Endodermal cell (in vitro differentiated cells): ENCODE measurements at regions not wholly inside any gene's neighbourhood (a gene's known extent, or its start where the extent isn't known, plus 50 kb on each side); places are given as distances from the start of the nearest gene placed in this dataset.

ENCODE experiments used
- DNase-seq: peaks from one replicate; pipeline ENCODE4 v3.0.0-alpha.2; 2017
- H3K27ac ChIP-seq: 2 replicates; pipeline ENCODE4 v1.5.1; 2013; ENCODE audit warnings: mild to moderate bottlenecking, low read depth, low read length, moderate library complexity
- H3K27me3 ChIP-seq: 2 replicates; pipeline ENCODE4 v1.6.1; 2013; ENCODE audit warnings: mild to moderate bottlenecking, low read length, moderate library complexity; ENCODE audit not compliant: insufficient read depth, control insufficient read depth, poor library complexity, severe bottlenecking
- H3K36me3 ChIP-seq: 2 replicates; pipeline ENCODE4 v1.7.0; 2013; ENCODE audit warnings: mild to moderate bottlenecking, low read length, moderate library complexity; ENCODE audit not compliant: control insufficient read depth, insufficient read depth
- H3K4me1 ChIP-seq: one replicate; pipeline ENCODE4 v1.7.0; 2013; ENCODE audit warnings: low read length; ENCODE audit not compliant: control insufficient read depth, insufficient read depth
- H3K4me3 ChIP-seq: 2 replicates; pipeline ENCODE4 v1.5.1; 2013; ENCODE audit warnings: mild to moderate bottlenecking, low read length, moderate library complexity
- H3K9ac ChIP-seq: 2 replicates; pipeline ENCODE4 v1.6.1; 2013; ENCODE audit warnings: mild to moderate bottlenecking, low read length, moderate library complexity; ENCODE audit not compliant: poor library complexity, severe bottlenecking; ENCODE audit errors: extremely low read depth
- H3K9me3 ChIP-seq: 2 replicates; pipeline ENCODE4 v1.6.1; 2013; ENCODE audit warnings: mild to moderate bottlenecking, low read length, moderate library complexity; ENCODE audit not compliant: control insufficient read depth
- H3K27ac Mint-ChIP-seq: 2 replicates; pipeline ENCODE4 v1.8.0; 2020; ENCODE audit warnings: mixed read lengths
- H3K27me3 Mint-ChIP-seq: 2 replicates; pipeline ENCODE4 v1.8.0; 2021; ENCODE audit warnings: mild to moderate bottlenecking, mixed read lengths; ENCODE audit not compliant: insufficient read depth
- H3K36me3 Mint-ChIP-seq: 2 replicates; pipeline ENCODE4 v1.8.0; 2020; ENCODE audit warnings: low read depth, mixed read lengths
- H3K4me1 Mint-ChIP-seq: 2 replicates; pipeline ENCODE4 v1.8.0; 2020; ENCODE audit warnings: mixed read lengths
- H3K4me3 Mint-ChIP-seq: 2 replicates; pipeline ENCODE4 v1.8.0; 2020; ENCODE audit warnings: mild to moderate bottlenecking, moderate library complexity, mixed read lengths
- H3K9me3 Mint-ChIP-seq: 2 replicates; pipeline ENCODE4 v1.8.0; 2020; ENCODE audit warnings: mild to moderate bottlenecking, mixed read lengths
- WGBS, 2 experiments: methylation state at CpG; one replicate each; pipeline versions ENCODE4 v1.1.5 to v1.1.7; 2013; ENCODE audit warnings: missing lambda C conversion rate in 2 of 2, mixed read lengths in 1 of 2; ENCODE audit not compliant: insufficient coverage in 1 of 2, insufficient read length in 1 of 2; 5-methylcytosine and 5-hydroxymethylcytosine counted together
- TF ChIP-seq, protein P1 (sequence below): fragments of 200-600 bp; sonication (generic); conservative IDR thresholded peaks from 2 replicates; pipeline ENCODE4 v1.5.0; 2021; ENCODE audit warnings: antibody characterized with exemption, mild to moderate bottlenecking

DNA sequence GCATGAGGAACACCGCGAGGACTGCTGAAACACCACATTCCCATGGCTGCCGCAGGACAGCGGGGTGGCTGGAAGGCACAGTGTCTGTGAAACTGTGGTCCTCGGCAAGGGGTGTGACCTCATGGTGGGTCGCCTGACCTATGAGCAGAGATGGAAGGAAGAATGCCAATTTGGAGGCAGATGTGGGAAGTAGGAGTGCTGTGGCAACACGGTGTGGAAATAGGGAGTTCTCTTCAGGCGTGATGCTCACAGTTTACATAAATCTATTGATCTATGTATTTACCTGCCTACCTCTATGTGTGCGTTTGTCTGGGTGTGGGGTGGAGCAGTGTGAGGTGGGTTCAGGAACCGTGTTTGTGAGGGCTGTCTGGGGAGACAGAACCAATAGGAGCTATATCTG is 62.3 kb upstream of the LSM6 start:
- Mint-ChIP-seq H3K36me3 (no peaks in the 10 kb centered on the region), H3K4me1 (no peaks in the 10 kb centered on the region), H3K27ac (no peak overlapping the region), H3K27me3 (peaks cover 2% of the 10 kb centered on the region), H3K9me3 (no peaks in the 10 kb centered on the region), H3K4me3 (no peak overlapping the region)
- no peaks in the 10 kb centered on the region for H3K9me3 ChIP-seq
- 90 to 100% methylated on average over 3 to 10 of the region's 10 CpGs for WGBS, 2 experiments
- no peak overlapping the region for H3K9ac ChIP-seq
- no peaks in the 10 kb centered on the region for H3K4me1 ChIP-seq
- H3K36me3 ChIP-seq, result no peaks in the 10 kb centered on the region
- no peaks in the 10 kb centered on the region for H3K27me3 ChIP-seq
- H3K4me3 ChIP-seq, result no peak overlapping the region
- no peak overlapping the region for H3K27ac ChIP-seq
- no peak for DNase-seq
- TF ChIP-seq, protein P1, sequence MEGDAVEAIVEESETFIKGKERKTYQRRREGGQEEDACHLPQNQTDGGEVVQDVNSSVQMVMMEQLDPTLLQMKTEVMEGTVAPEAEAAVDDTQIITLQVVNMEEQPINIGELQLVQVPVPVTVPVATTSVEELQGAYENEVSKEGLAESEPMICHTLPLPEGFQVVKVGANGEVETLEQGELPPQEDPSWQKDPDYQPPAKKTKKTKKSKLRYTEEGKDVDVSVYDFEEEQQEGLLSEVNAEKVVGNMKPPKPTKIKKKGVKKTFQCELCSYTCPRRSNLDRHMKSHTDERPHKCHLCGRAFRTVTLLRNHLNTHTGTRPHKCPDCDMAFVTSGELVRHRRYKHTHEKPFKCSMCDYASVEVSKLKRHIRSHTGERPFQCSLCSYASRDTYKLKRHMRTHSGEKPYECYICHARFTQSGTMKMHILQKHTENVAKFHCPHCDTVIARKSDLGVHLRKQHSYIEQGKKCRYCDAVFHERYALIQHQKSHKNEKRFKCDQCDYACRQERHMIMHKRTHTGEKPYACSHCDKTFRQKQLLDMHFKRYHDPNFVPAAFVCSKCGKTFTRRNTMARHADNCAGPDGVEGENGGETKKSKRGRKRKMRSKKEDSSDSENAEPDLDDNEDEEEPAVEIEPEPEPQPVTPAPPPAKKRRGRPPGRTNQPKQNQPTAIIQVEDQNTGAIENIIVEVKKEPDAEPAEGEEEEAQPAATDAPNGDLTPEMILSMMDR, result no peak

DNA sequence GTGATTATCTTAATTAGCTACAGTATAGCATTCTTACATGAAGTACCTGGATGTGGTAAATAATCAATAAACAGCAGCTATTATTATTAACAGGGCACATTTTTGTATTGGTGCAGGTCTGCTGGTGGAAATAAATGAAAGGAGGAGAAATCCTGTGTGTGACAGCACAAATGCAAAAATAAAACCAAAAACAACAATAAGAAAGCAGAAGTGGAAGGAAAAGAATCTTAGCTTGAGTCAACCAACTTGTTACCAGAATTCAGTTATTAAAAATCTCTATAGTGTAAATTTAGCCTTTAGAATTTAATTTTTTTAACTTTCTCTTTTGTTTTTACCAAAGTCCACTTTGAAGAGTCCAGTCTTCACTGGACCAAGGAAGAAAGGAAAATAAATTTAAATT is 63.1 kb upstream of the LSM6 start:
- peaks cover 2% of the 10 kb centered on the region for H3K27me3 Mint-ChIP-seq
- H3K4me1 ChIP-seq, result no peaks in the 10 kb centered on the region
- H3K36me3 ChIP-seq, result no peaks in the 10 kb centered on the region
- TF ChIP-seq, protein P1, result no peak
- no peak overlapping the region for H3K4me3 ChIP-seq
- no peak overlapping the region for H3K4me3 Mint-ChIP-seq
- H3K36me3 Mint-ChIP-seq, result no peaks in the 10 kb centered on the region
- H3K4me1 Mint-ChIP-seq, result no peaks in the 10 kb centered on the region
- H3K27ac Mint-ChIP-seq, result no peak overlapping the region
- no peak overlapping the region for H3K9ac ChIP-seq
- no peaks in the 10 kb centered on the region for H3K9me3 ChIP-seq
- H3K9me3 Mint-ChIP-seq, result no peaks in the 10 kb centered on the region
- no peaks in the 10 kb centered on the region for H3K27me3 ChIP-seq
- H3K27ac ChIP-seq, result no peak overlapping the region
- DNase-seq, result no peak

DNA sequence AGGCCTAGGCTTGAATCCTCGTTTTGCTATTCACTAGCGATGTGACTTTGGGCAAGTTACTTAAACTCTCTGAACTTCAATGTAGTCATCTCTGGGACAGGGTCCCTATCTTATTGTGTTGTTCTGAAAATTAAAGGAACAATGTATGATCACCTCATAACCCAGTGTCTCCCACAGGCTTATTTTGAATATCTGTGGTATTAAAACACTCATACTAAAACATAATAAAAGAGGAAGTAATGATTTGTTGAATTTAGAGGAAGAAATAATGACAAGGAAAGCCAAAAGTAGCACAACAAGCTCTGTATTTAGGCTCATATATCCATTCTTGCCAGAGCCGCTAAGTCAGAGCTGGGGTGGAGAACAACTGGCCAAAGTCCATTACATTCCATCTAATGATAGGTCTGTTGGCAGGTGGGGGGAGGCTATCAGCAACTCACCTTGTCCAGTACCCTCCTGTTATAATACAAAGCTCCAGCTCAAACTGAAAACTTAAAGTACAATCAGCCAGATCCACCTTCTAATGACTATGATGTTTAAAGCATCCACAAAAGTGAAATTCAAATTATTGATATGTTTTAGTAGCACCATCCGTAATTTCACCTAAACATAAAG is 64.5 kb upstream of the LSM6 start:
- H3K27me3 Mint-ChIP-seq, result peaks cover 2% of the 10 kb centered on the region
- TF ChIP-seq, protein P1, result no peak

More for the DNA sequence above, 64.5 kb upstream of the LSM6 start:
- Histone ChIP-seq H3K36me3 (no peaks in the 10 kb centered on the region), H3K9ac (no peak overlapping the region), H3K9me3 (no peaks in the 10 kb centered on the region), H3K4me1 (no peaks in the 10 kb centered on the region), H3K27me3 (no peaks in the 10 kb centered on the region), H3K27ac (no peak overlapping the region), H3K4me3 (no peak overlapping the region)
- no peak overlapping the region for H3K4me3 Mint-ChIP-seq
- DNase-seq, result no peak
- H3K27ac Mint-ChIP-seq, result no peak overlapping the region
- WGBS, 2 experiments, result 97 to 100% methylated on average over 1 to 4 of the region's 4 CpGs
- H3K36me3 Mint-ChIP-seq, result no peaks in the 10 kb centered on the region
- H3K4me1 Mint-ChIP-seq, result no peaks in the 10 kb centered on the region
- no peaks in the 10 kb centered on the region for H3K9me3 Mint-ChIP-seq
